ENCODE measurements at regions not wholly inside any gene's neighbourhood (a gene's known extent, or its start where the extent isn't known, plus 50 kb on each side); places are given as distances from the start of the nearest gene placed in this dataset.

DNA sequence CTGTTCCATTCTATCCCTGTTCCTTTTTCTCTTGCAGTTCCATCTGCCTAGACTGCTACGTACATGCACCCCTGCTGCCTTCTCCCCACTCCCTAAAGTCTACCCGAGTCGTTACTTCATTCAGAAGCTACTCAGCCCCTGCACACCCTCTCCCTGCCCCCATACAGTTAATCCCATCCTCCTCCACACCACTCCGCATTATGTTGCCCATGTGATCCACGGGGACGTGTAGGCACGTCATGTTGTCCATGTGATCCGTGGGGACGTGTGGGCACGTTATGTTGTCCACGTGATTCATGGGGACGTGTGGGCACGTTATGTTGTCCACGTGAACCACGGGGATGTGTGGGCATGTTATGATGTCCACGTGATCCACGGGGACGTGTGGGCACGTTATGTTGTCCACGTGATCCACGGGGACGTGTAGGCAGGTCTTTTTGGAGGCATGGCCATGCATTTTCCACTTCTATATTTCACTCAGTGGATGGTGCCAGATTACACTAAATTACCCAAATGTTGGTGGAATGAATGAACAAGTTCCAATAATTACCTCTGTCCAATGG lies 299.5 kb downstream of the DCDC2C start:
- no peak for DNase-seq (ENCODE audit: low read depth in 6 of 9, low spot score in 9 of 9)
- Histone ChIP-seq H3K27me3 (ENCODE audit: control insufficient read depth in 2 of 2, insufficient read depth in 1 of 2, low read length in 1 of 2) (no peaks in the 10 kb centered on the region), H3K4me3 (ENCODE audit: low read length in 2 of 2) (no peak overlapping the region), H3K36me3 (ENCODE audit: control insufficient read depth in 2 of 2, insufficient read depth in 2 of 2, low read length in 1 of 2) (no peaks in the 10 kb centered on the region), H3K4me1 (ENCODE audit: control insufficient read depth in 2 of 2, insufficient read depth in 2 of 2, low read length in 2 of 2) (no peaks in the 10 kb centered on the region), H3K9me3 (ENCODE audit: control insufficient read depth in 2 of 2, insufficient read depth in 1 of 2, low read length in 1 of 2) (no peaks in the 10 kb centered on the region), H3K27ac (ENCODE audit: low read depth in 1 of 2, low read length in 1 of 2) (no peak overlapping the region)
- 93% methylated on average over 22 of the region's 22 CpGs for WGBS

DNA sequence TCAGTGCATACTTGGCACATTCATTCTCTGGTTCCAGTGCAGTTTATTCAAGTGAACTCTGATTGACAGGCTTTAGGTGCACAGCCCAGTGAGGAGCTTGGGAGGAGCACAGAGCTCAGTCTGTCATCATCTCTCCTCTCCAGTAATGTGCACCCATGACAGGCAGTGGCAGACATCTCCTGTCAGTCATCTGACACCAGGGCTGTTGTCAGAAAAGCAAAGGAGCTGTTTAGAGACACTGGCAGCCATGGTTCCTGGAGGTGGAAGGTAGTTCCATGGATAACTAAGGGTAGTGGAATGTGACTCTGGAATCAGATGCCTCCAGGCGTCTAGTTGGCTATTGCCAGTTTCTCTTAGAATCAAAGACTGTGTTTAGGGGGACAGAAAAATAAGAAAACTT lies 308.8 kb downstream of the DCDC2C start:
- no peaks in the 10 kb centered on the region for H3K36me3 ChIP-seq (ENCODE audit: control insufficient read depth in 2 of 2, insufficient read depth in 2 of 2, low read length in 1 of 2)
- no peak for DNase-seq (ENCODE audit: low read depth in 6 of 9, low spot score in 9 of 9)
- H3K27me3 ChIP-seq (ENCODE audit: control insufficient read depth in 2 of 2, insufficient read depth in 1 of 2, low read length in 1 of 2) = no peaks in the 10 kb centered on the region
- H3K4me1 ChIP-seq (ENCODE audit: control insufficient read depth in 2 of 2, insufficient read depth in 2 of 2, low read length in 2 of 2) = no peaks in the 10 kb centered on the region
- WGBS = 94% methylated on average over 1 of the region's 1 CpG
- H3K4me3 ChIP-seq (ENCODE audit: low read length in 2 of 2) = no peak overlapping the region
- no peak overlapping the region for H3K27ac ChIP-seq (ENCODE audit: low read depth in 1 of 2, low read length in 1 of 2)
- peaks cover 0 to 12% of the 10 kb centered on the region in 2 donors for H3K9me3 ChIP-seq (ENCODE audit: control insufficient read depth in 2 of 2, insufficient read depth in 1 of 2, low read length in 1 of 2)

DNA sequence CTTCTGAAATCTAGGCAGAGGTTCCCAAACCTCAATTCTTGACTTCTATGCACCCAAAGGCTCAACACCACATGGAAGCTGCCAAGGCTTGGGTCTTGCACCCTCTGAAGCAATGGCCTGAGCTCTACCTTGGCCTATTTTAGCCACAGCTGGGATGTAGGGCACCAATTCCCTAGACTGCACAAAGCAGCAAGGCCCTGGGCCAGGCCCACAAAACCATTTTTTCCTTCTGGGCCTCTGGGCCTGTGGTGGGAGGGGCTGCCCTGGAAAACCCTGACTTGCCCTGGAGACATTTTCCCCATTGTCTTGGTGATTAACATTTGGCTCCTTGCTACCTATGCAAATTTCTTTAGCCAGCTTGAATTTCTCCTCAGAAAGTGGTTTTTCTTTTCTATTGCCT lies 315.2 kb downstream of the DCDC2C start:
- no peak for DNase-seq (ENCODE audit: low read depth in 6 of 9, low spot score in 9 of 9)
- Histone ChIP-seq H3K36me3 (ENCODE audit: control insufficient read depth in 2 of 2, insufficient read depth in 2 of 2, low read length in 1 of 2) (no peaks in the 10 kb centered on the region), H3K9me3 (ENCODE audit: control insufficient read depth in 2 of 2, insufficient read depth in 1 of 2, low read length in 1 of 2) (peaks cover 0 to 11% of the 10 kb centered on the region in 2 donors), H3K27me3 (ENCODE audit: control insufficient read depth in 2 of 2, insufficient read depth in 1 of 2, low read length in 1 of 2) (no peaks in the 10 kb centered on the region), H3K4me1 (ENCODE audit: control insufficient read depth in 2 of 2, insufficient read depth in 2 of 2, low read length in 2 of 2) (no peaks in the 10 kb centered on the region), H3K27ac (ENCODE audit: low read depth in 1 of 2, low read length in 1 of 2) (no peak overlapping the region), H3K4me3 (ENCODE audit: low read length in 2 of 2) (no peak overlapping the region)

DNA sequence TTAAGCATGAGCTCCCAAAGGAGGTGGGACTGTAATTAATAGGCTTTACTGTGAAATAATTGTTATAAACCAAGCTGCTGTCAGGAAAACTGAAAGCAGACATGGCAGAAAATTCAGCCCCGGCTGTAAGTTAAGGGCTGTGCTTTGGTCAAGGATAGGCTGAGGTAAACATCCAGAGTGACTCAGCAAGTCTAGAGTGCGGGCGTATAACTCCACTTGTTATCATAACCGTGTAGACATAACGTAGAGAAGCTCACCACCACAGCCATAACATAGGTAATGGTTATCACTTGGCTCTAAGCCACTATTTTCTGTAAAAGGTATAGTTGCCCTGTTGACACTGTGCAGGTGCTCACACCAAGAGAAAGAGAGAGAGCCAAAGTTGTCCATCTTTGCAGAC lies 316.8 kb downstream of the DCDC2C start:
- Histone ChIP-seq H3K4me1 (ENCODE audit: control insufficient read depth in 2 of 2, insufficient read depth in 2 of 2, low read length in 2 of 2) (no peaks in the 10 kb centered on the region), H3K9me3 (ENCODE audit: control insufficient read depth in 2 of 2, insufficient read depth in 1 of 2, low read length in 1 of 2) (peaks cover 0 to 10% of the 10 kb centered on the region in 2 donors), H3K27ac (ENCODE audit: low read depth in 1 of 2, low read length in 1 of 2) (no peak overlapping the region), H3K27me3 (ENCODE audit: control insufficient read depth in 2 of 2, insufficient read depth in 1 of 2, low read length in 1 of 2) (no peaks in the 10 kb centered on the region), H3K4me3 (ENCODE audit: low read length in 2 of 2) (no peak overlapping the region), H3K36me3 (ENCODE audit: control insufficient read depth in 2 of 2, insufficient read depth in 2 of 2, low read length in 1 of 2) (no peaks in the 10 kb centered on the region)
- DNase-seq (ENCODE audit: low read depth in 6 of 9, low spot score in 9 of 9) = no peak
- 76% methylated on average over 5 of the region's 5 CpGs for WGBS

DNA sequence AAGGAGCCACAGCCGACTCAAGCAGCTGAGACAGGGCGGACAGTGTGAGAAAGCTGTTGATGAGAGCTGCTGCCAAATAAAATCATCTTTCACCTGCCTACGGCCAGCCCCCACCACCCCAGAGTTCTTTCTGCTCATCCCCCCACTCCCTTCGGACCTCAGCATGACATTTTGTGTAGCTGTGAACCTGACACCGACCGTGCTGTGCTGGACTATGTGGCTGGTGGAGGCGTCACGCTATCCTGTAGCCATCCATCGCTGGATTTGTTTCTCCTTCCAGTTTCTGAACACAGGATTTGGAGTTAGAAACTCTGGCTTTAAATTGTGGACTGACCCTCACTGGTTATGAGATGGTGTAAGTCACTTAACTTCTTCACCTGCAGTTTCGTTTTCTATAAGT lies 317.3 kb downstream of the DCDC2C start:
- H3K4me3 ChIP-seq (ENCODE audit: low read length in 2 of 2) = no peak overlapping the region
- 86% methylated on average over 10 of the region's 10 CpGs for WGBS

DNA sequence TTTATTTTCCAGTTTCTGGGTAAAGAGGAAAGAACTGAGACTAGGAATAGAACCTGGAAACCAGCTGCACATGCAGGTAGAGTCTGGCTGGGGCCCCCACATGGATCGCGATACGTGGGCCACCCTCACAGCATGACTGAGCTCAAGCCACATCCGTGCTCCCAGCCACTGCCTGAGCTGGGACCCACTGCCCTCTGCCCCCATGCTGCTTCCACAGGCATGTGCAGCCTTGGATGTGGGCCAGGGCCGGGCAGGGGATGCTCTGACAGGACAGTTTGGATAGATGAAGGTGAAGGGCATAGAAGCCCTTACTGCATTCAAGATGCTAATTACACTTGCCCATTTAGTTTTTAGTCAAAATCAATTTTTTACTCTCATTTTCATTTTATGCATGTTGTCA lies 321.2 kb downstream of the DCDC2C start:
- no peaks in the 10 kb centered on the region for H3K36me3 ChIP-seq (ENCODE audit: control insufficient read depth in 2 of 2, insufficient read depth in 2 of 2, low read length in 1 of 2)
- no peak overlapping the region for H3K4me3 ChIP-seq (ENCODE audit: low read length in 2 of 2)
- no peaks in the 10 kb centered on the region for H3K4me1 ChIP-seq (ENCODE audit: control insufficient read depth in 2 of 2, insufficient read depth in 2 of 2, low read length in 2 of 2)
- no peak for DNase-seq (ENCODE audit: low read depth in 6 of 9, low spot score in 9 of 9)
- H3K9me3 ChIP-seq (ENCODE audit: control insufficient read depth in 2 of 2, insufficient read depth in 1 of 2, low read length in 1 of 2) = peaks cover 0 to 3% of the 10 kb centered on the region in 2 donors
- 95% methylated on average over 5 of the region's 5 CpGs for WGBS
- H3K27me3 ChIP-seq (ENCODE audit: control insufficient read depth in 2 of 2, insufficient read depth in 1 of 2, low read length in 1 of 2) = no peaks in the 10 kb centered on the region
- no peak overlapping the region for H3K27ac ChIP-seq (ENCODE audit: low read depth in 1 of 2, low read length in 1 of 2)

More for the DNA sequence above, 317.3 kb downstream of the DCDC2C start:
- Histone ChIP-seq H3K36me3 (ENCODE audit: control insufficient read depth in 2 of 2, insufficient read depth in 2 of 2, low read length in 1 of 2) (no peaks in the 10 kb centered on the region), H3K4me1 (ENCODE audit: control insufficient read depth in 2 of 2, insufficient read depth in 2 of 2, low read length in 2 of 2) (no peaks in the 10 kb centered on the region), H3K27me3 (ENCODE audit: control insufficient read depth in 2 of 2, insufficient read depth in 1 of 2, low read length in 1 of 2) (no peaks in the 10 kb centered on the region), H3K9me3 (ENCODE audit: control insufficient read depth in 2 of 2, insufficient read depth in 1 of 2, low read length in 1 of 2) (peaks cover 0 to 5% of the 10 kb centered on the region in 2 donors), H3K27ac (ENCODE audit: low read depth in 1 of 2, low read length in 1 of 2) (no peak overlapping the region)
- DNase-seq (ENCODE audit: low read depth in 6 of 9, low spot score in 9 of 9) = no peak

DNA sequence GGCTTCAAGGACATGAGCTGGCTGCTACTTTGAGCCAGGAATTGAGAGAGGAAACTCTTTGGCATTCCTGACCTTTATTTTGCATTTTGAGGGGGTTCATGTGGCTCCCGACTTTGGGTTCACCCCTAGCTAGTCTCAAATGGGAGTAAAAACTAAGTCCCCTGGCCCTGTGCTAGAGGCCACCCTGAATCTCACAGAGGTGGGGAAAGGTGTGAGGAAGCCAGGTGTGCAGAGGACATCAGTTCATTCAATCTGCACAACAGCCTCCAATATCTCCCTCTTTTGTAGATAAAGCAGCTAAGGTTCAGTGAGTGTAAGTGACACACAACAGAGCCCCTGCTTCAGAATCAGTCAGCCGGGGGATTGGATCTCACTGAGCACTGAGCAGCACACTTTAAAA lies 325.7 kb downstream of the DCDC2C start:
- Histone ChIP-seq H3K36me3 (ENCODE audit: control insufficient read depth in 2 of 2, insufficient read depth in 2 of 2, low read length in 1 of 2) (no peaks in the 10 kb centered on the region), H3K27me3 (ENCODE audit: control insufficient read depth in 2 of 2, insufficient read depth in 1 of 2, low read length in 1 of 2) (no peaks in the 10 kb centered on the region), H3K4me1 (ENCODE audit: control insufficient read depth in 2 of 2, insufficient read depth in 2 of 2, low read length in 2 of 2) (no peaks in the 10 kb centered on the region), H3K27ac (ENCODE audit: low read depth in 1 of 2, low read length in 1 of 2) (no peak overlapping the region), H3K4me3 (ENCODE audit: low read length in 2 of 2) (no peak overlapping the region), H3K9me3 (ENCODE audit: control insufficient read depth in 2 of 2, insufficient read depth in 1 of 2, low read length in 1 of 2) (no peaks in the 10 kb centered on the region)
- no peak for DNase-seq (ENCODE audit: low read depth in 6 of 9, low spot score in 9 of 9)
- WGBS = 94% methylated on average over 2 of the region's 2 CpGs

DNA sequence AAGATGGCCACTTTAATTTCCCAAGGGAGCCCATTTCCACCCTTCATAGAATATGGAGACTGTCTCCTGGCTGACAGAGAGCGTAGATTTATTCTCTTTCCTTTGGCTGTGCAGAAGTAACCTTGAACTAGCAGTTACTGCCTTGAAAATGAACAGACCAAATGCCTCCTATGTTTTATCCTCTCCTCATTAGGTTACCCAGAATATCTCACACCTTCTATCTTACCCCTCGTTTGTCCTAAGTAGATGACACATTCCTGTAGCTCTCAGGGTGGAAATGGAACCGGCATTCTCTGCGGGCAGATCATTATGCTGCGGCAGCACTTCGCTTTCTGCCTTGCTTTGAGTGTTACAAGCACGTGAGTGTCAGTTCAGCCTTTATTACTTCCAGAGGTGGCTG lies 336.5 kb downstream of the DCDC2C start:
- no peaks in the 10 kb centered on the region for H3K27me3 ChIP-seq (ENCODE audit: control insufficient read depth in 2 of 2, insufficient read depth in 1 of 2, low read length in 1 of 2)
- H3K36me3 ChIP-seq (ENCODE audit: control insufficient read depth in 2 of 2, insufficient read depth in 2 of 2, low read length in 1 of 2) = no peaks in the 10 kb centered on the region
- H3K27ac ChIP-seq (ENCODE audit: low read depth in 1 of 2, low read length in 1 of 2) = no peak overlapping the region
- no peak for DNase-seq (ENCODE audit: low read depth in 6 of 9, low spot score in 9 of 9)
- WGBS = 88% methylated on average over 7 of the region's 7 CpGs
- no peaks in the 10 kb centered on the region for H3K9me3 ChIP-seq (ENCODE audit: control insufficient read depth in 2 of 2, insufficient read depth in 1 of 2, low read length in 1 of 2)
- H3K4me3 ChIP-seq (ENCODE audit: low read length in 2 of 2) = no peak overlapping the region
- no peaks in the 10 kb centered on the region for H3K4me1 ChIP-seq (ENCODE audit: control insufficient read depth in 2 of 2, insufficient read depth in 2 of 2, low read length in 2 of 2)

DNA sequence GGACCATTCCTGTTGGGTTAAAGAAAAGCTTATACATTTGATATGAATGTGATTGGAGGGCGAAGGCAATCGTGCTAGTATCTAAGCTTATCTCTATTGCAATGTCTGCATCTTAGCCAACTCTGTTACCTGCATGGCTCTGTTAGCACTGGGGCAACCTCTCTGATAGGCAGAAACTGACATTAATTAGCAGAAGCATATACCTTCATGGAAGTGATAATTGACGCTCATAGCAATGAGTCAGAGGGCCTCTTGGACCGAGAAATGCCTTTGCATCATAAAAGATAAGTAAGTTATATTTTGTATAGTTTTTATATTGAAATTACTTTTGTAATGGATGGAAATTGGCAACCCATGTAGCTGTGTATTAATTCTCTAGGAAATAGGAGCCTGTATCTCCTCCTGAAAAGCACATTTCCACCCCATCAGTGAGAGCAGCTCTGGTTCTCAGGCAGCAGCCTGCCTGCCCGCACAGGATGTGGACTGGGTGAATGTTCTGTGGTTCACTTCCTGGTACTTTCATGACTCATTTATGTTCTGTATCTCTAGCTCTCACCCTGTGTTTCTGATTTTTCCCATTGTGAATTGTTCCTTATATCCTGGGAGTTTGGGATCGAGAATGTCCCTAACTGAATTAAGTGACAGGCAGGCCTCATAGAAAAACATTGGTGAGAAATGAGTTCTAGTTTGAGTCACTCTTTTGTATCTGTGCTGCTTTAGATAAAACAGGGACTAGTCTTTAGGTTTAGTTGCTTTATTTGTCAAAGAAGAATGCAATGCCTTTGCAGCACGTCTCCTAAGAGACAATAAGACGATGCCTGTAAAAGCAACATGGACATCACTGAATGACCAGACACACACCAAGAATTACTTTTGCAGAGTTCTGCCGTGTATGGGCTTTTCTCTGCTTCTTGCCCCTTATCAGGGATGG lies 344.9 kb downstream of the DCDC2C start:
- DNase-seq (ENCODE audit: low read depth in 6 of 9, low spot score in 9 of 9) = peak in 4 of 9 donors; percentile 5 to 60 (median 7)
- H3K27me3 ChIP-seq (ENCODE audit: control insufficient read depth in 2 of 2, insufficient read depth in 1 of 2, low read length in 1 of 2) = no peaks in the 10 kb centered on the region
- no peaks in the 10 kb centered on the region for H3K9me3 ChIP-seq (ENCODE audit: control insufficient read depth in 2 of 2, insufficient read depth in 1 of 2, low read length in 1 of 2)
- 62% methylated on average over 9 of the region's 9 CpGs for WGBS
- H3K4me3 ChIP-seq (ENCODE audit: low read length in 2 of 2) = no peak overlapping the region
- peaks cover 0 to 5% of the 10 kb centered on the region in 2 donors for H3K4me1 ChIP-seq (ENCODE audit: control insufficient read depth in 2 of 2, insufficient read depth in 2 of 2, low read length in 2 of 2)
- H3K36me3 ChIP-seq (ENCODE audit: control insufficient read depth in 2 of 2, insufficient read depth in 2 of 2, low read length in 1 of 2) = no peaks in the 10 kb centered on the region
- H3K27ac ChIP-seq (ENCODE audit: low read depth in 1 of 2, low read length in 1 of 2) = no peak overlapping the region
